ENCODE measurements at regions not wholly inside any gene's neighbourhood (a gene's known extent, or its start where the extent isn't known, plus 50 kb on each side); places are given as distances from the start of the nearest gene placed in this dataset.

- no peak for TF ChIP-seq CTCF (IDR thresholded peaks at IDR 0.05)
- no peak for TF ChIP-seq POLR2A (IDR thresholded peaks at IDR 0.05)
These were observed 88.4 kb upstream of the STK17B start for GRCh38 chr2:196259507-196260481.
